GM23338 (cell line): ENCODE measurements at regions not wholly inside any gene's neighbourhood (a gene's known extent, or its start where the extent isn't known, plus 50 kb on each side); places are given as distances from the start of the nearest gene placed in this dataset.
A peak's percentile ranks its signal among the peaks of the same experiment; 100 is the strongest.

Source experiments
- ATAC-seq: fragments of 200-7000 bp; cut with Tn5 transposase; 3 replicates; pipeline ENCODE4 v1.9.1; 2020
- DNase-seq: peaks from one replicate; pipeline ENCODE4 v3.0.0-alpha.2; 2015; ENCODE audit warnings: low spot score
- H2AFZ ChIP-seq: fragments of 200-600 bp; sonication (generic); 2 replicates; pipeline ENCODE4 v1.8.0; 2016; ENCODE audit warnings: antibody characterized with exemption, mild to moderate bottlenecking, moderate library complexity
- H3F3A ChIP-seq: fragments of 200-600 bp; sonication (generic); replicated peaks from 2 replicates; pipeline ENCODE4 v1.8.0; 2017; ENCODE audit warnings: antibody characterized with exemption, mixed run types, low read depth
- H3K27ac ChIP-seq: fragments of 200-600 bp; sonication (generic); 2 replicates; pipeline ENCODE4 v1.6.1; 2016; ENCODE audit warnings: low read depth
- H3K27me3 ChIP-seq: fragments of 200-600 bp; sonication (generic); 2 replicates; pipeline ENCODE4 v1.8.0; 2016; ENCODE audit warnings: mild to moderate bottlenecking, mixed run types, moderate library complexity; ENCODE audit not compliant: insufficient read depth
- H3K36me3 ChIP-seq: fragments of 200-600 bp; sonication (generic); 2 replicates; pipeline ENCODE4 v1.8.0; 2016; ENCODE audit warnings: mild to moderate bottlenecking; ENCODE audit not compliant: insufficient read depth
- H3K4me1 ChIP-seq: fragments of 200-600 bp; sonication (generic); 2 replicates; pipeline ENCODE4 v1.8.0; 2016; ENCODE audit warnings: mild to moderate bottlenecking, moderate library complexity; ENCODE audit not compliant: insufficient read depth
- H3K4me2 ChIP-seq: fragments of 200-600 bp; sonication (generic); 2 replicates; pipeline ENCODE4 v1.7.1; 2017; ENCODE audit warnings: mixed run types
- H3K4me3 ChIP-seq: fragments of 200-600 bp; sonication (generic); 2 replicates; pipeline ENCODE4 v1.6.1; 2016; ENCODE audit warnings: mixed run types
- H3K79me2 ChIP-seq: fragments of 200-600 bp; sonication (generic); replicated peaks from 2 replicates; pipeline ENCODE4 v1.8.0; 2017; ENCODE audit warnings: mild to moderate bottlenecking; ENCODE audit not compliant: insufficient read depth
- H3K9me2 ChIP-seq: fragments of 200-600 bp; sonication (generic); 2 replicates; pipeline ENCODE4 v1.8.0; 2017; ENCODE audit not compliant: insufficient read depth
- H4K20me1 ChIP-seq: fragments of 200-600 bp; sonication (generic); replicated peaks from 2 replicates; pipeline ENCODE4 v1.8.0; 2017; ENCODE audit warnings: mild to moderate bottlenecking; ENCODE audit not compliant: insufficient read depth
- H3K27ac Mint-ChIP-seq: 2 replicates; pipeline ENCODE4 v1.8.0; 2020; ENCODE audit warnings: inconsistent platforms, mild to moderate bottlenecking, moderate library complexity, mixed read lengths
- H3K27me3 Mint-ChIP-seq: 3 replicates; pipeline ENCODE4 v1.8.0; 2022; ENCODE audit warnings: low read depth, mild to moderate bottlenecking, moderate library complexity, mixed read lengths, inconsistent platforms; ENCODE audit not compliant: insufficient read depth, poor library complexity
- H3K36me3 Mint-ChIP-seq: 3 replicates; pipeline ENCODE4 v1.8.0; 2021; ENCODE audit warnings: low read depth, mild to moderate bottlenecking, inconsistent platforms, moderate library complexity, mixed read lengths
- H3K4me1 Mint-ChIP-seq: 3 replicates; pipeline ENCODE4 v1.8.0; 2020; ENCODE audit warnings: mild to moderate bottlenecking, inconsistent platforms, mixed read lengths
- H3K4me3 Mint-ChIP-seq: 3 replicates; pipeline ENCODE4 v1.8.0; 2021; ENCODE audit warnings: moderate library complexity, mild to moderate bottlenecking, inconsistent platforms, mixed read lengths
- H3K9me3 Mint-ChIP-seq: 3 replicates; pipeline ENCODE4 v1.8.0; 2020; ENCODE audit warnings: moderate library complexity, mild to moderate bottlenecking, inconsistent platforms, mixed read lengths
- CTCF ChIP-seq, 2 experiments: fragments of 200-600 bp in 1 of 2; sonication (generic) in 1 of 2; conservative IDR thresholded peaks; 2 replicates each; pipeline versions ENCODE4 v1.5.1 to v1.6.1; 2016 to 2017; ENCODE audit warnings: antibody characterized with exemption in 2 of 2, low read depth in 2 of 2, mild to moderate bottlenecking in 2 of 2, moderate library complexity in 1 of 2
- STAT1 ChIP-seq: IDR thresholded peaks from one replicate; pipeline ENCODE4 v1.6.1; 2016; ENCODE audit warnings: antibody characterized with exemption; ENCODE audit not compliant: unreplicated experiment
- ZNF462 ChIP-seq: fragments of 250-450 bp; sonication (Bioruptor Pico); IDR thresholded peaks from 2 replicates; pipeline ENCODE4 v1.5.0; 2020; ENCODE audit warnings: mild to moderate bottlenecking, moderate library complexity
- TF ChIP-seq, protein P1 (sequence below): IDR thresholded peaks from one replicate; pipeline ENCODE4 v1.6.1; 2018; ENCODE audit warnings: antibody characterized with exemption; ENCODE audit not compliant: unreplicated experiment

- TF ChIP-seq ZNF462 (no peak; the same call in 1 of the 2 replicates), STAT1 (no peak), CTCF (conservative IDR thresholded peaks at IDR 0.05; ENCODE audit: low read depth in 2 of 2) (no peak)
Observed at GRCh38 chr9:81389569-81389993, 299.8 kb downstream of the TLE1 start (continued).

- no peak overlapping the region for H3K4me3 ChIP-seq
- no peak overlapping the region; the same call in 2 of the 3 replicates for H3K4me3 Mint-ChIP-seq
- no peak for ATAC-seq
- H3K4me1 ChIP-seq = no peaks in the 10 kb centered on the region
- no peaks in the 10 kb centered on the region for H4K20me1 ChIP-seq
- H3K4me2 ChIP-seq = no peak overlapping the region
- no peak overlapping the region for H3K27ac Mint-ChIP-seq
- no peak overlapping the region for H3K27ac ChIP-seq
- H3K27me3 Mint-ChIP-seq = no peaks in the 10 kb centered on the region
- no peaks in the 10 kb centered on the region for H3K36me3 Mint-ChIP-seq
- H3K4me1 Mint-ChIP-seq = peaks cover 16% of the 10 kb centered on the region
- no peaks in the 10 kb centered on the region for H3K9me3 Mint-ChIP-seq
- H3K79me2 ChIP-seq = no peaks in the 10 kb centered on the region
- no peaks in the 10 kb centered on the region for H3F3A ChIP-seq
- DNase-seq = no peak
- H3K9me2 ChIP-seq = peaks cover 17% of the 10 kb centered on the region
- H2AFZ ChIP-seq = 0 out of 2 replicates have a peak overlapping the region, but pooled peaks have one; percentile 8
- no peaks in the 10 kb centered on the region for H3K36me3 ChIP-seq
- no peaks in the 10 kb centered on the region for H3K27me3 ChIP-seq
- TF ChIP-seq, protein P1, sequence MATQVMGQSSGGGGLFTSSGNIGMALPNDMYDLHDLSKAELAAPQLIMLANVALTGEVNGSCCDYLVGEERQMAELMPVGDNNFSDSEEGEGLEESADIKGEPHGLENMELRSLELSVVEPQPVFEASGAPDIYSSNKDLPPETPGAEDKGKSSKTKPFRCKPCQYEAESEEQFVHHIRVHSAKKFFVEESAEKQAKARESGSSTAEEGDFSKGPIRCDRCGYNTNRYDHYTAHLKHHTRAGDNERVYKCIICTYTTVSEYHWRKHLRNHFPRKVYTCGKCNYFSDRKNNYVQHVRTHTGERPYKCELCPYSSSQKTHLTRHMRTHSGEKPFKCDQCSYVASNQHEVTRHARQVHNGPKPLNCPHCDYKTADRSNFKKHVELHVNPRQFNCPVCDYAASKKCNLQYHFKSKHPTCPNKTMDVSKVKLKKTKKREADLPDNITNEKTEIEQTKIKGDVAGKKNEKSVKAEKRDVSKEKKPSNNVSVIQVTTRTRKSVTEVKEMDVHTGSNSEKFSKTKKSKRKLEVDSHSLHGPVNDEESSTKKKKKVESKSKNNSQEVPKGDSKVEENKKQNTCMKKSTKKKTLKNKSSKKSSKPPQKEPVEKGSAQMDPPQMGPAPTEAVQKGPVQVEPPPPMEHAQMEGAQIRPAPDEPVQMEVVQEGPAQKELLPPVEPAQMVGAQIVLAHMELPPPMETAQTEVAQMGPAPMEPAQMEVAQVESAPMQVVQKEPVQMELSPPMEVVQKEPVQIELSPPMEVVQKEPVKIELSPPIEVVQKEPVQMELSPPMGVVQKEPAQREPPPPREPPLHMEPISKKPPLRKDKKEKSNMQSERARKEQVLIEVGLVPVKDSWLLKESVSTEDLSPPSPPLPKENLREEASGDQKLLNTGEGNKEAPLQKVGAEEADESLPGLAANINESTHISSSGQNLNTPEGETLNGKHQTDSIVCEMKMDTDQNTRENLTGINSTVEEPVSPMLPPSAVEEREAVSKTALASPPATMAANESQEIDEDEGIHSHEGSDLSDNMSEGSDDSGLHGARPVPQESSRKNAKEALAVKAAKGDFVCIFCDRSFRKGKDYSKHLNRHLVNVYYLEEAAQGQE = no peak
Observed at GRCh38 chr9:81388831-81389230, 300.5 kb downstream of the TLE1 start.
